Omental fat pad (tissue), 3 donors: ENCODE measurements at regions not wholly inside any gene's neighbourhood (a gene's known extent, or its start where the extent isn't known, plus 50 kb on each side); places are given as distances from the start of the nearest gene placed in this dataset.

Experiments used
- ATAC-seq: fragments of 150-250 bp; one replicate; pipeline ENCODE4 v1.9.1; 2016; ENCODE audit warnings: mild to moderate bottlenecking, moderate library complexity; ENCODE audit not compliant: low FRiP score
- DNase-seq: peaks from one replicate; pipeline ENCODE4 v3.0.0-alpha.2; 2019; ENCODE audit warnings: low spot score
- TF ChIP-seq, protein P1 (sequence below), 3 donors: fragments of 450-650 bp; IDR thresholded peaks; one replicate each; pipeline ENCODE4 v1.5.1; 2016 to 2017; ENCODE audit warnings: antibody characterized with exemption in 3 of 3, mild to moderate bottlenecking in 3 of 3, moderate library complexity in 2 of 3

DNA sequence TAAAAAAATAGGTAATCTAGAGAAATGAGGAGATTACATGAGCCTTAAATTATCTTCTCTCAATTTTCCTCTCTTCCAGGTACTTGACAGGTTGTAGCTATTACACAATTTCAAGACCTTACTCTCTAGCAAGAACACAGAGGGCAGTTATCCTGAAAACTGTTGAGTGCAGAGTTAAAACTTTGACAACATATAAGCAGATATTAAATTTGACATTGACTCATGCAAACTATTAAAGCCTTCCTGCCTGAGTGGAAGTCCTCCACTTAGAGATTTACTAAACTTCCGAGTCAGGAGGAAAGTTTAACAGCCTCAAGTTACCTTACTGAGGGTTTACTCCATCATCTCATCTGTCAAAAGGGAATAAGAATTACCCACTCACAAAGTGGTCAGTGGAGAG lies 73.5 kb upstream of the ARID5B start:
- TF ChIP-seq, protein P1, sequence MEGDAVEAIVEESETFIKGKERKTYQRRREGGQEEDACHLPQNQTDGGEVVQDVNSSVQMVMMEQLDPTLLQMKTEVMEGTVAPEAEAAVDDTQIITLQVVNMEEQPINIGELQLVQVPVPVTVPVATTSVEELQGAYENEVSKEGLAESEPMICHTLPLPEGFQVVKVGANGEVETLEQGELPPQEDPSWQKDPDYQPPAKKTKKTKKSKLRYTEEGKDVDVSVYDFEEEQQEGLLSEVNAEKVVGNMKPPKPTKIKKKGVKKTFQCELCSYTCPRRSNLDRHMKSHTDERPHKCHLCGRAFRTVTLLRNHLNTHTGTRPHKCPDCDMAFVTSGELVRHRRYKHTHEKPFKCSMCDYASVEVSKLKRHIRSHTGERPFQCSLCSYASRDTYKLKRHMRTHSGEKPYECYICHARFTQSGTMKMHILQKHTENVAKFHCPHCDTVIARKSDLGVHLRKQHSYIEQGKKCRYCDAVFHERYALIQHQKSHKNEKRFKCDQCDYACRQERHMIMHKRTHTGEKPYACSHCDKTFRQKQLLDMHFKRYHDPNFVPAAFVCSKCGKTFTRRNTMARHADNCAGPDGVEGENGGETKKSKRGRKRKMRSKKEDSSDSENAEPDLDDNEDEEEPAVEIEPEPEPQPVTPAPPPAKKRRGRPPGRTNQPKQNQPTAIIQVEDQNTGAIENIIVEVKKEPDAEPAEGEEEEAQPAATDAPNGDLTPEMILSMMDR (IDR thresholded peaks at IDR 0.05) = no peak
- DNase-seq (no peak), ATAC-seq (no peak)

DNA sequence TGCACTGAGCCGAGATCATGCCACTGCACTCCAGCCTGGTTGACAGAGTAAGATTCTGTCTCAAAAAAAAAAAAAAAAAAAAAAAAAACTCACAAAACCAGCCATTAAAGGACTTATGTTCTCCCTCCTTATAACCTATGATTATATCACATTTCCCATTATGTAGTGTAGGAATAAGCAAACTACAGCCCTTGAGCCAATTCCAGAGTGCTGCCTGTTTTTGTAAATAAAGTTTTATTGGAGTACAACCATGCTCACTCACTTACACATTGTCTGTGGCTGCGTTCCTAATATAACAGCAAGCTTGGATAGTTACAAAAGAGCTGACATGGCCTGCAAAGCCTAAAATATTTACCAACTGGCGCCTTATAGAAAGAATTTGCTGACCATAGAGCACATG lies 72.7 kb upstream of the ARID5B start:
- ATAC-seq (no peak), DNase-seq (no peak)
- TF ChIP-seq, protein P1 (IDR thresholded peaks at IDR 0.05) = no peak

DNA sequence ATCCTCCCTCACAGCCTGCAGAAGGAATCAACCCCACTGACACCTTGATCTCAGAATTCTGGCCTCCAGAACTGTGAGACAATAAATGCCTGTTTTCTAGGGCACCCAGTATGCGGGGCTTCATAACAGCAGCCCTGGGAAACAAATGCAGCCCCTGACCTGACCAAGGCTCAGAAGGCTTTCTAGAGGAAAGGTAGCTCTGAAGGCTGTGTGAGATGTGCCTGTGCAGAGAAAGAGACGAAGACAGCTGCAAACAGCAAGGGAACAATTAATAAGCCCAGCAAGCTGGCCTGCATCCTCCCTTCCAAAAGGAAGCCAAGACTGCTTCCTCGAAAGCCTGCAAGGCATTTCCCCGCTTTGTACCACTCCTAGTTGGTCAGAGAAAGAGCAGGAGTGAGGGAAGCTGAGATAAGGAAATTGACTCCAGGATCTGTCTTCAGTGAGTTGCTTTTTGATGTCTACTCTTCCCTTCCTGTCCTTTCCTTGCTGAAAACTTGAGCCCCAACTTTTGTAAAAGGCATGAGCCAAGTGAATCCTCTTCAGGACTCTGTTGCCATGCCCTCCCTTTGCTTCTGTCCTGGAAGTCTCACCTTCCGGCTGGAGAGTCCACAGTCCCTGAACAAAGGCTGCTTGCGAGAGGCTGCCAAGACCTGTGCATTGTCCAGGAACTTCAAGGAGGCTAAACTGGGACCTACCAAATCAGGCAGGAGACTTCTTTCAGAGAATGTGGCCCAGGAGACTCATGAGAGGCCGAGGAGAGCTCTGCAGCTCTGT lies 71.2 kb upstream of the ARID5B start:
- DNase-seq (no peak), ATAC-seq (no peak)
- TF ChIP-seq, protein P1 (IDR thresholded peaks at IDR 0.05) = no peak

DNA sequence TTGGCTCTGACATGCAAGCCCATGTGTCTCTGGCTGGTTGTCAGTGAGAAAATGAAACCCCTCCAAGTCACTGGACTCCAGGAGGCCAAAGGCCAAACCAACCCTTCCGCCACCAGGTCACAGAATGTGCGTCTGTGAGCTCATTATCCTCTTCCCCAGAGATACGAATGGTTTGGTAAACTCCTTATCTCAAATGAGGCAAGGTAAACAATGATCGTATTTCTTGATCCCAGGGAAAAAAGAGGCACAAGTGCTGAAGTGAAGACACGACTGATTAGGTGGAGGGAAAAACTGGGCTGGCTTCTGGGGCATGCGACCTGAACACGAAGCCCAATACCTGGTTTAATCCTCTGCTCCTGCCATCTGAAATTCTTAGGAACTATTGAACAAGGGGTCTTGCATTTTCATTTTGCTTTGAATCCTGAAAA lies 70.6 kb upstream of the ARID5B start:
- TF ChIP-seq, protein P1 (IDR thresholded peaks at IDR 0.05) = no peak
- DNase-seq = no peak
- ATAC-seq = no peak

DNA sequence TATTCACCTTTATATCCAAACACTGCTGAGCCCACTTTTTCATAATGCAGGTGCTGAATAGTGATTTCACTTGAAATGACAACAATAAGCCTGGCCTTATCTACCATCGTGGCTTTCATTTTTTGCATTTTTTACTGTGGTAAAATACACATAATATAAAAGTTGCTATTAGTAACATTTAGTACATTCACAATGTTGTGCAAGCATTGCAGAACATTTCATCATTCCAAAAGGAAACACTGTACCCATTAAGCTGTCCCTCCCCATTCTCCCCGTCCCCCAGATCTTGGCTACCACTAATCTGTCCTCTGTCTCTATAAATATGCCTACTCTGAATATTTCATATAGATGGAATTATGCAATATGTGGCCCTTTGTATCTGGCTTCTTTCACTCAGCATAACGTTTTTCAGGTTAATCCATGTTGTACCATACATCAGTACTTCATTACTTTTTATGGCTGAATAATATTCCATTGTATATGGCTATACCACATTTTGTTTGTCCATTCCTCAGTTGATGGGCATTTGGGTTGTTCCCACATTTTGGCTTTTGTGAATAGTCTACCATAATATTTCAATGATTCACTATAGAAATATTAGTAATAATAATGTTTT lies 68.5 kb upstream of the ARID5B start:
- TF ChIP-seq, protein P1 (IDR thresholded peaks at IDR 0.05) = no peak
- DNase-seq (no peak), ATAC-seq (no peak)

DNA sequence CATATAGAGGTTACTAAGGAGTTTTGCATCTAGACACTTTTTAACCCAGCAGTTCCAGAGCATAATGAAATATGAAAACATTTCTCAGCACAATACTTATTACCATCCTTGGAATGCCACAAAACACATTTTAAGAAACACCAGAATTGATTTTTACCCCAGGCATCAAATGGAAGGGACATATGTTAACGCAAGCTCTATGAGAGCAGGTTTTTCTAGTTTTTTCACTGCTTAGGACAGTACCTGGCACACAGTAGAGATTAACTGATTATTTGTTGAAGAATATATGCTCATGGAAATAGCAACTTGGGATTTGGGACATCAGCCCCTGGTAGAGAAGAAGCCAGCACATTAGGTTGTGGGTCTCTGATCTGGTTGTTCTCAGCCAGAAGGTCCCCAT lies 67.0 kb upstream of the ARID5B start:
- ATAC-seq (no peak), DNase-seq (no peak)
- TF ChIP-seq, protein P1 (IDR thresholded peaks at IDR 0.05) = no peak
